GM08714 (cell line): ENCODE measurements at regions not wholly inside any gene's neighbourhood (a gene's known extent, or its start where the extent isn't known, plus 50 kb on each side); places are given as distances from the start of the nearest gene placed in this dataset.

Experiments
- H3K4me3 ChIP-seq: fragments of 200-500 bp; sonication (Bioruptor generic); 2 replicates; pipeline ENCODE4 v1.5.1; 2014; ENCODE audit warnings: mild to moderate bottlenecking, low read length, inconsistent platforms
- ZNF274 ChIP-seq: IDR thresholded peaks from 2 replicates; pipeline ENCODE4 v1.6.1; 2012; ENCODE audit warnings: mild to moderate bottlenecking, low read depth, low read length

DNA sequence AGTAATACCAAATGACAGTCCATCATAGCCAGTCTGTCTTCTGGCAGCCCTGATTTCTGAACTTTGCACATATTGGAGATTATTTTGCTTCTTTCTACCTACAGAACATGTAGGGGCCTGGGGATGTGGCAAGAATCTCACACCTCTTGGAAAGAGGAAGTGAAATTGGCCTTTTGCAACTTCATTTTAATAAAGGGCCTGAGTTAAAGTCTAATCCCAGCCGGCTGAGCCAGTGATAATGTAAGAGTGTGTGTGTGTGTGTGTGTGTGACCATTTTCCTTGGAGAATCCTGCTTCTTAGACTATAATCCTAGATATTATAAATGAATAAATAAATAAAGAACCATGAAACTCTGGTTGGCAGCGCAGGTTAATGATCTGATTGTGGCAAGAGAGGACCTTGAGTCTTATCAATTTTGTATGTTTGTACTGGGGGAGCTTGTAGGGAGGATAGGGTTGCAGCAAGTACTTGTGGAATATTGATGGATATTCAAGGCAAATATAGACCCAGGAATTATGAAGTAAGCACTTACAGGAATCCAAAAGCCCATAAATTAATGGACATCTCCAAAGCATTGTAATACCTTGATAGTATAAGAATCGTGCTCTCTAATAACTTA is 233.2 kb upstream of the AMIGO2 start:
- TF ChIP-seq ZNF274: no peak
- no peak overlapping the region for H3K4me3 ChIP-seq

DNA sequence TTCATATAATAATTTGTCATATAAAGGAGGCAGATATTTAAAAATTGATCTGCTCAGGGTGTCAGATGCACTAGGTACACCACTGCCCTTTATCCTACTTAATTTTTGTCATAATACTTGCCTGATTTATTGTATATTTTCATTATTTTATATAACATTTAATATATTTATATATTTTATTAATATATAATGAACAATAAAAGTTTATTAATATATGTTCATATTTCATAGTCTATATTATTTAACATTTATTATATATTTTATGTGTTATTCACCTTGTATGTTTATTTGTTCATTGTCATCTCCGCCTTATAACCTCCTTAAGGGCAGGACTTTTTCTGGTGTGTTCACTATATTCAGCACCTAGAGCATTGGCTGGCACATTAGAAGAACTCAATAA is 232.4 kb upstream of the AMIGO2 start:
- no peak overlapping the region for H3K4me3 ChIP-seq
- TF ChIP-seq ZNF274: no peak

DNA sequence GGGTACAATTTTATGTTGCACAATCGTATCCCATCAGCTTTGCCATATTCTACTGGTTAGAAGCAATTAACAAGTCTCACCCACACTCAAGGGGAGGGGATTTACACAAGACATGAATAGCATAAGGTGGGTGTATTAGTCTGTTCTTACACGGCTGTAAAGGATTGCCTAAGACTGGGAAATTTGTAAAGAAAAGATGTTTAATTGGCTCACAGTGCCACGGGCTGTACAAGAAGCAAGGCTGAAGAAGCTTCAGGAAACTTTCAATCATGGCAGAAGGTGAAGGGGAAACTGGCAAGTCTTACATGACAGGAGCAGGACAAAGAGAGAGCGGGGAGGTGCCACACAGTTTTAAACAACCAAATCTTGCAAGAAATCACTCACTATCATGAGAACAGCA is 231.8 kb upstream of the AMIGO2 start:
- TF ChIP-seq ZNF274: no peak
- no peak overlapping the region for H3K4me3 ChIP-seq

DNA sequence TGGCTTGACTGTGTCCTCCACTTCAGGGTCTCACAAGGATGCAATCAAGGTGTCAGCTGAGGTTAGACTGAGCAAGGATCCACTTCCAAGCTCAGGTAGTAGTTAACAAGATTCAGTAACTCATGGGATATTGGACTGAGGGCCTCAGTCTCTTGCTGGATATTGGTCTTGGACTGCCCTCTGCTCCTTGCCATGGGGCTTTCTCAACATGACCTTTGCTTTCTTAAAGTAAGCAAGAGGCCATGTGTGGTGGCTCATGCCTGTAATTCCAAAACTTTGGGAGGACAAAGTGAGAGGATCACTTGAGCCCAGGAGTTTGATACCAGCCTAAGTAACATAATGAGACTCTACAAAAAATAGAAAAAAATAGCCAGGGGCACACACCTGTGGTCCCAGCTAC is 231.3 kb upstream of the AMIGO2 start:
- H3K4me3 ChIP-seq: no peak overlapping the region
- no peak for TF ChIP-seq ZNF274

DNA sequence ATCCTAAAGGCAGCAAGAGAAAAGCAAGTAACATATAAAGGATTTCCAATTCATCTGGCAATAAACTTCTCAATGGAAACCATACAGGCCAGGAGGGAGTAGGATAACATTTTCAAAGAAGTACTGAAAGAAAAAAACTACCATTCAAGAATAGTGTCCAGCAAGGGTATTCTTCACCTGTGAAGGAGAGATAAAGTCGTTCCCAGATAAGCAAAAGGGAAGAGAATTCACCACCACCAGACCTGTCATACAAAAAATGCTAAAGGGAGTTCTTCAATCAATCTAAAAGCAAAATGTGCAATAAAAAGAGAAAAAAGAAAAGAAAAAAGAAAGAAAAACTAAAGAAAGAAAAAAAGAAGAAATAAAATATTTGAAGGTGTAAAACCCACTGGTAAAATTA is 228.9 kb upstream of the AMIGO2 start:
- H3K4me3 ChIP-seq: no peak overlapping the region
- no peak for TF ChIP-seq ZNF274

DNA sequence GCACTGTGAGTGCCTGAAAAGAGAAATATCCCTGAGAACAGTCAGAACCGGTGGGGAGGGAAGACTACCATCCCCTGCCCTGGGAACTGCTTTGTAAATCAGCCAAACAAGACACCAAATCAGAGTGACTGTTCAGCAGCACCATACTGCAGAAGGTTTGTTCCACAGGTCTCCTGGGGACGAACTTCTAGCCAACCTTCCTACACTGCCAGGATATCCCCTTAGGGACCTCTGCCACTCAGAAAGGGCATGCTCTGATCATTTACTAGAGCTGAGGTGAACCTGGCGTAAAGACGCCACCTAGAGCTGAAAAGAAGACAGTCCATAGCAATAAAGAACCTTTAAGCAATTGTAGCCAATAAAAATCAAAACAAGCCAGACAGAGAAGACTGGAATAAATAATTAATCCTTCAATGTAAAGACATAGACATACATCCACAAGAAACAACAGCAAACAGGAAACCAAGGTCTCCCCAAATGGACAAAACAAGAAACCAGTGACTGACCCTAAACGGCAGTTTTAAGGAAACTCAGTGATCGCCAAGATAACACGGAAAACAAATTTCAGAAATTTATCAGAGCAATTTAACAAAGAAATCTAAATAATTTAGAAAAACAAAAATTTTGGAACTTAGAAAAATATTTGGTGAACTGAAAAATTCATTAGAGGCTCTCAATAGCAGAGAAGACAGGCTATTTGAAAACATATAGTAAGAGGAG is 228.1 kb upstream of the AMIGO2 start:
- H3K4me3 ChIP-seq: peak overlapping the region; percentile 1; the same call in 1 of the 2 replicates
- TF ChIP-seq ZNF274: no peak

DNA sequence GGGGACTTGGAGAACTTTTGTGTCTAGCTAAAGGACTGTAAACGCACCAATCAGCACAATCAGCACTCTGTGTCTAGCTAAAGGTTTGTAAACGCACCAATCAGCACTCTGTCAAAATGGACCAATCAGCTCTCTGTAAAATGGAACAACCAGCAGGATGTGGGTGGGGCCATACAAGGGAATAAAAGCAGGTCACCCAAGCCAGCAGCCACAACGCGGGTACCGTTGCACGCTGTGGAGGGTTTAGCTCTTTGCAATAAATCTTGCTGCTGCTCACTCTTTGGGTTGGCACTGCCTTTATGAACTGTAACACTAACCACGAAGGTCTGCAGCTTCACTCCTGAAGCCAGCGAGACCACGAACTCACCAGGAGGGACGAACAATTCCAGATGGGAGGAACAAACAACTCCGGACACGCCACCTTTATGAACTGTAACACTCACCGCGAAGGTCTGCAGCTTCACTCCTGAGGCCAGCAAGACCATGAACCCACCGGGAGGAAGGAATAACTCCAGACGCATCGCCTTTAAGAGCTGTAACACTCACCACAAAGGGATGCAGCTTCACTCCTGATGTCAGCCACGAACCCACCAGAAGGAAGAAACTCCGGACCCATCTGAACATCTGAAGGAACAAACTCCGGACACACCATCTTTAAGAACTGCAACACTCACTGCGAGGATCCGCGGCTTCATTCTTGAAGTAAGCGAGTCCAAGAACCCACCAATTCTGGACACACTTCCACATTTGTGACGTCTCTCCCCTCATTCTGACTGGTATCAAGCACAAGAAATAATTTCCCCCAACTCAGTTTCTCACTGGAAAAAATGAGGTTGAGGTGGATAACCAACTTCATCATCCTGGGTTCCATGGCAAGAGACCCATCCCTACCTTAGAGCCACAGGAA is 227.3 kb upstream of the AMIGO2 start:
- peak overlapping the region; percentile 1; the same call in 1 of the 2 replicates for H3K4me3 ChIP-seq

DNA sequence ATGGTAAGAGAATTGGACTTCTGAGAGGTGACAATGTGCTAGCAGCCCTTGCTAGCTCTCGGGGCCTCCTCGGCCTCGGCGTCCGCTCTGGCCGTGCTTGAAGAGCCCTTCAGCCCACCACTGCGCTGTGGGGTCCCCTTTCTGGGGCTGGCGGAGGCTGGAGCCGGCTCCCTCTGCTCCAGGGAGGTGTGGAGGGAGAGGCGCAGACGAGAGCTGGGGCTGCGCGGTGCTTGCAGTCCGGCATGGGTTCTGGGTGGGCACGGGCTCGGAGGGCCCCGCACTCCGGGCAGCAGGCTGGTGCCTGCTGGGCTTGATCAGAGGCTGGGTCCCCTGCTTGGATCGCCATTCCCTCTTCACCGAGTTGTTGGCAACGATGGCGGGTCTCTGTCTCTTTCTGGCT is 226.4 kb upstream of the AMIGO2 start:
- H3K4me3 ChIP-seq: no peak overlapping the region
- TF ChIP-seq ZNF274: no peak

DNA sequence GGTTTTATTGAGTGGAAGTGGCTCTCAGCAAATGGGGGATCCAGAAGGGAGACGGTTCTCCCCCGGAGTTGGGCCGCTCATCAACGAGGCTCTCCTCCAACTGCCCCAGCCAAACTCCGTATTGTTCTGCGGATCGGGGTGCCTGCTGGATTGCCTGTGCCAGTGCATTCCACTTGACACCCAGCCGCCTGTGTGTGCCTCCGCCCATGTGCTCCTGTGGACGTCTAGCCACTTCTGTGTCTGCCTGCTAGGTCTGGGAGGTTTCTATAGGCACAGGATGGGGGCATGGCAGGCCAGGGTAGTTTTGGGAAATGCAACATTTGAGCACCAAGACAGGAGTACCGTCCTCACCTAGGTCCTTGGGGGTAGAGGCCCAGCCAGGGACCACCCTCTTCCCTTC is 225.7 kb upstream of the AMIGO2 start:
- TF ChIP-seq ZNF274: no peak
- H3K4me3 ChIP-seq: no peak overlapping the region

DNA sequence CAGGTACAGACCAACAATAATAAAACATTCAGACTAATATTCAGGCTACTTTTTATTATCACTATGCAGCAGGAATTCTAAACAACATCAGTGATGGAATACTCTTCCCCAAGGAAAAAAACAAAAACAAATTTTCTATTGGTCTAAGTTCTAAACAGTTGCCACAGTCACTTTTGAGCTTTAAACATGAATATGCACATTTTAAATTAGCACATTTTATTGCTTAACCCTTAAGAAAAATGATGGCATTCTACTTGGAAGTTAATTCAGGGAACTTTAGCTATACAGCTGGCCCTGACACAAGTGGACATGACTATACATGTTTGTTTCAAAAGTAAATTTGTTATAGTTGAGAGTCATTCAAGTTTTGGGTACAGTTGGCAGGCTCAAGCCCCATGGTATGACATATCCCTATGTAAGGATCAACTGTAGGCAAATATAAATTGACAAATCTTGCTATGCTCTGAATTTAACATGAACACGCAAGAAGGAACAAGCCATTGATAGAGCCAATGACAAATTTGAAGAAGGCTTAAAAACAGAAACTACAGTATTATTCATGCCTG is 224.3 kb upstream of the AMIGO2 start:
- no peak overlapping the region for H3K4me3 ChIP-seq
- TF ChIP-seq ZNF274: no peak

DNA sequence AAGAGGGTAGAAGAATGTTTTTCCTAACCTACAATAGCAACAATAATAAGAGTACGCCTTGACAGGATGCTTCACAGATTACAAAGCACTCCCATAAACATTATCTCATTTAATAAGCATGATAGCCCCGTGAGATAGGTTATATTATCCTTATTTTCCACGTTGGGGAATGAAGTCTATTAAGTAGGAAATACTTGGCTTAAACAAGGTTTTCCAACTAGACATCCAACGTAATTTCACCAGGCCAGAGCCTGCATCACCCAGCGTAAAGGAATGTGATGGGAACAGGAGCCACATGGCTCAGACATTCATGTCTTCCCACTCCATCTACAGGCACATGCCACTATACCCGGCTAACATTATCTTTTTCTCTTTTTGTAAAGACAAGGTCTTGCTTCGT is 223.4 kb upstream of the AMIGO2 start:
- no peak for TF ChIP-seq ZNF274
- no peak overlapping the region for H3K4me3 ChIP-seq

DNA sequence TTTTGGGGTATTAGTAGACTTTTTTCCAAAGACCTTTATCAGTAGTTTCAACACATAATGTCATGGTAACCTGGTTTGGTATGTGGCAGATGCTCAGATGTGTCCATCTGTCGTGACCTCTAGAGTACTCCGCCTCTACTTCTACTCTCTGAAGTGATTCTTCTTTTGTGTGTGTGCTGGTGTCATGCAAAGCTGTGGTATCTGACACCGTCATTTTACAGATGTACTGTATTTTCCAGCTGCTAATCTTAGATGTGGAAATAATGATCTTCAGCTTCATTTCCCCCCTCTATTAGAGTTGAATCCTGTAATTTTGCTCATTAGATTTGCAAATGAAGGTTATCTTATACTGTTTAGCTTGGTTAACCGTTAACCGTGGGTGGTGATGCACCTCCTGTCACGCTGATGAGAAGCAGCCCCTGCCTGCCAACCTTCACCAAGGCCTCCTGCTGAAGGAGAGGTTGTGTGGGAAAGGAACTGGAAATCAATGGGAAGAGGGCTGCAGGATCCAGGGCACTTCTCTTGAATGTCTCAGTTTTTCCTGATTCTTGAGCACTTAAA is 222.4 kb upstream of the AMIGO2 start:
- TF ChIP-seq ZNF274: no peak
- no peak overlapping the region; the same call in 1 of the 2 replicates for H3K4me3 ChIP-seq

DNA sequence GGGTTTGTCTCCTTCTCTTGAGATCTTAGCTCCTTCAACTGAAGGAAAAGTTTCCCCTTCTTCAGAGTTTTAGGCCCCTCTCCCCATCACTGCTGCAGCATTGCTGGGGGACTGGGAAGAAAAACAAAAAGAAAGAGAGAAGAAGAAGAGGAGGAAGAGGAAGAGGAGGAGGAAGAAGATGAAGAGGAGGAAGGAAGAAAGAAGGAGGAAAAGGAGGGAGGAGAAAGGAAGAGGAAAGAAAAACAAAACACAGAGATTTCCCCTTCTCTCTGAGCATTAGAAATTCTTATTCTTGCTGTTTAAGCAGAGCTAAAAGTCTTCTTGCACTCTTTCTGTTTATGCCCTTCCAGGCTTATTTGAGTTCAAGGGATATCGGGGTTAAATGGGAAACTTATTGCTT is 219.8 kb upstream of the AMIGO2 start:
- TF ChIP-seq ZNF274: no peak
- no peak overlapping the region for H3K4me3 ChIP-seq

DNA sequence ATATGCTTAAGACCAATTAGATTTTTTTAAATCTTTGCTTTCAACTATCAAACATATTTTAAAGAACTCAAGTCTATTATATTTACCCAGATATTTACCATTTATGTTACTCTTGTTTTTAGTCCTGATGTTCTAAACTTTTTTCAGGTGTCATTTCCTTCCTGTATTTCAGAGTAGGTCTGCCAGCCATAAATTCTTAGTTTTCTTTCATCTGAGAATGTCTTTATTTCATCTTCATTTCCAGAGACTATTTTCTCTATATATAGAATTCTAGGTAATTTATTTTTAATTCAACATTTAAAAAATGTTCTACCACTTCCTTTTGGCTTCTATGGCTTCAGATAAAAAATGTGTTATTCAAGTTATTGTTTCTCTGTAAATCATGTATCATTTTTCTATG is 218.2 kb upstream of the AMIGO2 start:
- H3K4me3 ChIP-seq: no peak overlapping the region
- TF ChIP-seq ZNF274: no peak
